HG02885 (cell line): ENCODE measurements at regions not wholly inside any gene's neighbourhood (a gene's known extent, or its start where the extent isn't known, plus 50 kb on each side); places are given as distances from the start of the nearest gene placed in this dataset.
"Not testable (repeated sequence)": the region's sequence is repeated elsewhere in the genome, so short reads cannot be mapped to it uniquely, and the experiment has no call there.

Experiments
- ATAC-seq: cut with Tn5 transposase; IDR thresholded peaks from one replicate; pipeline ENCODE4 v1.9.1; 2021; ENCODE audit warnings: mild to moderate bottlenecking; ENCODE audit not compliant: unreplicated experiment, poor library complexity

- ATAC-seq: no peak
These were observed 339.2 kb upstream of the HNRNPA3 start for GRCh38 chr2:176873403-176873802.

GRCh38 chr2:176876493-176877103 lies 336.0 kb upstream of the HNRNPA3 start:
- ATAC-seq: no peak

- no peak for ATAC-seq
These were observed 333.1 kb upstream of the HNRNPA3 start for GRCh38 chr2:176879426-176879995.

DNA sequence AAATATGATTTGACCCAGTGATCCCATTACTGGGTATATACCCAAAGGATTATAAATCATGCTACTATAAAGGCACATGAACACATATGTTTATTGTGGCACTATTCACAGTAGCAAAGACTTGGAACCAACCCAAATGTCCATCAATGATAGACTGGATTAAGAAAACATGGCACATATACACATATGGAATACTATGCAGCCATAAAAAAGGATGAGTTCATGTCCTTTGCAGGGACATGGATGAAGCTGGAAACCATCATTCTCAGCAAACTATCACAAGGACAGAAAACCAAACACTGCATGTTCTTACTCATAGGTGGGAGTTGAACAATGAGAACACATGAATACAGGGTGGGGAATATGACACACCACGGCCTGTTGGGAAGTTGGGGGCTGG lies 330.5 kb upstream of the HNRNPA3 start:
- ATAC-seq: not testable (repeated sequence)

GRCh38 chr2:176885001-176885643 lies 327.5 kb upstream of the HNRNPA3 start:
- ATAC-seq: no peak

DNA sequence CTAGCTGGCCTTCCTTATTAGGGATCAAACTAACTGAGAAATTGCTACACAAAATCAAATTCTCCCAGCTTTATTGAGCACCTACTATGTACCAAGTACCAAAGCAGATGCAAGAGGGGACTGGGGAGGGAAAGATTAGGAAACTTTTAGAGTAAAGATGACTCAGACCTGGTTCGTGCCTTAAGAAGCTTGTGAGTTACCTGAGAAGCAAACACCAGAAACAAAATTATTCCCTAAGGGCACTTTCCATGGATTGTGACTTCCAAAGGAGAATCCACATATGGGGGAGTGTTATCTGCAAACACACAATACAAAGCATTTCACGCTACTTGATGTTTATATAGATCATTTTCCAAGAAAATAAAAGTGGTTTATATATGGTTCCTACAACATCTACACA lies 326.9 kb upstream of the HNRNPA3 start:
- no peak for ATAC-seq

- no peak for ATAC-seq
These were observed 321.5 kb upstream of the HNRNPA3 start for GRCh38 chr2:176891105-176891504.

- no peak for ATAC-seq
These were observed 320.7 kb upstream of the HNRNPA3 start for GRCh38 chr2:176891857-176892256.

- ATAC-seq: no peak
These were observed 319.8 kb upstream of the HNRNPA3 start for GRCh38 chr2:176892676-176893226.

GRCh38 chr2:176895158-176895557 lies 317.4 kb upstream of the HNRNPA3 start:
- ATAC-seq: no peak

DNA sequence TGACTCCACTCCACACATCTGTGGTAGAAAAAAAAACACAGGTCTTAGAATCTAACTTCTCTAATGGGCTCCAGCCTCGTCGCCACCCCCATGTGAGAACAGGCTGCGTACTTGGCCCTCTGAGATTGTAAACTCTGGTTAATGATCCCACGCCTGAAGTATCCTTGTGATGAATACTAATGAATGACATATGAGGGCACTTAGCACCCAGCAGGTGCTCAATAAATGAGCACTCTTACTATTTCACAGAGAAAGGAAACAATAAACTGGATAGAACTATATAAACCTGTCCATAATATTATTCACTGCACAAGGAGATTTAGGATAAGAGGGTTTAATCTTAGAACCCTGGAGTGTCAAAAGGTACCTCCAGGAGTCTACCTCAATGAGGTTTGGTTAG lies 310.1 kb upstream of the HNRNPA3 start:
- ATAC-seq: no peak

DNA sequence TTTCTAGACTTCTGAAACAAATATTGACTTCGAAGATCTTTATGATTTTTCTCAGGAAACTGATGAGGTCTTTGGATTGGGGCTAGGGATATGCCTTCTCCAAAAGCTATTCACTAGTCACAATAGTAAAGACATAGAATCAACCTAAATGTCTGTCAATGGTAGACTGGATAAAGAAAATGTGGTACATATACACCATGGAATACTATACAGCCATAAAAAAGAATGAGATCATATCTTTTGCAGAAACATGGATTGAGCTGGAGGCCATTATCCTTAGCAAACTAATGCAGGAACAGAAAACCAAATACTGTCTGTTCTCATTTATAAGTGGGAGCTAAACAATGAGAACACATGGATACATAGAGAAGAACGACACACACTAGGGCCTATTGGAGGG lies 308.5 kb upstream of the HNRNPA3 start:
- not testable (repeated sequence) for ATAC-seq

GRCh38 chr2:176907341-176907740 lies 305.3 kb upstream of the HNRNPA3 start:
- no peak for ATAC-seq

DNA sequence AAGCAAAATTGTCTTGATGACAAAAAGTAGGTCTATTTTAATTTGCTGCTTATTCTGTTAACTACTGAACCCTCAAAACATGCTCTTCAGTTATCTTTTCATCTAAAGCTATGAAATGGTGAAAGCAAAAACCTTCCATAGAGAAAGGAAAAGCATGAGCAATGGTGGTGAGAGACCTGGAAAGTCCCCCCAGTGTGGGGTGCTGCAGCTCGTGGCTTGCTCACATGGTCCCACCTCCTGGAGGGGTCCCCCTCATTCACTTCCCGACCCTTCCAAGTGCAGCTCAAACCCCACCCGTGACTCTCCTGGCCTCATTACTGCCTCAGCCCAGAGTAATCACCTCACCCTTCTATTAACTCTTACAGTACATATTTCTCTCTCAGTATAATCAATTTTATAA lies 301.8 kb upstream of the HNRNPA3 start:
- no peak for ATAC-seq

- ATAC-seq: no peak
These were observed 298.6 kb upstream of the HNRNPA3 start for GRCh38 chr2:176913955-176914354.

GRCh38 chr2:176914371-176914770 lies 298.2 kb upstream of the HNRNPA3 start:
- no peak for ATAC-seq

DNA sequence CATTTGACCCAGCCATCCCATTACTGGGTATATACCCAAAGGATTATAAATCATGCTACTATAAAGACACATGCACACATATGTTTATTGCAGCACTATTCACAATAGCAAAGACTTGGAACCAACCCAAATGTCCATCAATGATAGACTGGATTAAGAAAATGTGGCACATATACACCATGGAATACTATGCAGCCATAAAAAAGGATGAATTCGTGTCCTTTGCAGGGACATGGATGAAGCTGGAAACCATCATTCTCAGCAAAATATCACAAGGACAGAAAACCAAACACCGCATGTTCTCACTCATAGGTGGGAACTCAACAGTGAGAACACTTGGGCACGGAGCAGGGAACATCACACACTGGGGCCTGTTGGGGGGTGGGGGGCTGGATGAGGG lies 290.0 kb upstream of the HNRNPA3 start:
- ATAC-seq: not testable (repeated sequence)

DNA sequence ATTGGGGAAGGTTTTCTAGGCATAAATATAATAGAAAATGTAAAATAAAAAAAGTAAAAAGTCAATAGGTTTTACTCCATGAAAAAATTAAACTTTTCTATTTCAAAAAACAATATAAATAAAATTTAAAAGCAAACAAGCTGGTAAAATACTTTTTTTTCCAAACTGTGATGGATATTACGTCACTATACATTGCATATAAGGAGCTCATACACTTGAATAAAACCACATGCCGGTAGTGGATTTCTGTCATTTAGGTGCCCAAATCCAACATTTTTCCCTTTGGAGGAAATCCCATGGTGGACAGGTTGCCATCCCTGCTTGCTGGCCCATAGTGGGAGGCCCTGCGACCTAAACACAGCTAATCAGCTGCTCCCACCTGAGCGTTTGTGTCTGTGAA lies 289.4 kb upstream of the HNRNPA3 start:
- no peak for ATAC-seq

GRCh38 chr2:176924909-176925534 lies 287.6 kb upstream of the HNRNPA3 start:
- ATAC-seq: no peak

DNA sequence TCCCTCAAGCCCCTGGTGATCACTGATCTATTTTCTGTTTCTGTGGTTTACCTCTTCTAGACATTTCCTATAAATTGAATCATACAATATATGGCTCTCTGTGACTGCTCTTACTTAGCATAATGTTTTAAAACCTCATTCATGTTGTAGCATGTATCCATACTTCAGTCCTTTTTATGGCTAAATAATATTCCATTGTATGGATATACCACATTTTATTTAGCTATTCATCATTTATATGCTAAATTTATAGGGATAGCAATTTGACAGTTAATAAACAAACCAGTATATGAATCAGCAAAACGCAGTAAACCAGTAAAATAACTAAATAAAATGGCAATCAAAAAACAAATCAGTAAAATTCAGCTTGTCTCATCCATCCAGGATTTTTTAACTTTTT lies 286.1 kb upstream of the HNRNPA3 start:
- no peak for ATAC-seq

DNA sequence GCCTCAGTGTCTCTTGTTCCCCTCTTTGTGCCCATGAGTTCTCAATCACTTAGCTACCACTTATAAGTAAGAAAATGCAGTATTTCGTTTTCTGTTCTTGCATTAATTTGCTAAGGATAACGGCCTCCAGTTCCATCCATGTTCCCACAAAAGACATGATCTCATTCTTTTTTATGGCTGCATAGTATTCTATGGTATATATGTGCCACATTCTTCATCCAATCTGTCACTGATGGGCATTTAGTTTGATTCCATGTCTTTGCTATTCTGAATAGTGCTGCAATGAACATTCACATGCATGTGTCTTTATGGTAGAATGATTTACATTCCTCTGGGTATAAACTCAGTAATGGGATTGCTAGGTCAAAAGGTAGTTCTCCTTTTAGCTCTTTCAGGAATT lies 283.2 kb upstream of the HNRNPA3 start:
- ATAC-seq: not testable (repeated sequence)
